ENCODE measurements at regions not wholly inside any gene's neighbourhood (a gene's known extent, or its start where the extent isn't known, plus 50 kb on each side); places are given as distances from the start of the nearest gene placed in this dataset.

GRCh38 chr2:173523497-173523896, 168.8 kb downstream of the CDCA7 start:
- TF ChIP-seq CTCF (IDR thresholded peaks at IDR 0.05; ENCODE audit: borderline replicate concordance, extremely low read depth, low read length, poor library complexity, severe bottlenecking) (no peak), EZH2 (IDR thresholded peaks at IDR 0.05; ENCODE audit: borderline replicate concordance, low read depth, low read length, severe bottlenecking) (no peak)

Data from DND-41 (cell line).